Astrocyte (in vitro differentiated cells and primary cell): ENCODE measurements at regions not wholly inside any gene's neighbourhood (a gene's known extent, or its start where the extent isn't known, plus 50 kb on each side); places are given as distances from the start of the nearest gene placed in this dataset.

Experiments used
- EZH2 ChIP-seq: IDR thresholded peaks from 2 replicates; pipeline ENCODE4 v1.6.1; 2012; ENCODE audit warnings: mild to moderate bottlenecking, low read length, inconsistent platforms; ENCODE audit not compliant: insufficient read depth
- TF ChIP-seq, protein P1 (sequence below): IDR thresholded peaks from 2 replicates; pipeline ENCODE4 v1.5.1; 2011; ENCODE audit warnings: low read depth, mild to moderate bottlenecking, inconsistent platforms, low read length, moderate library complexity; ENCODE audit not compliant: insufficient read depth

DNA sequence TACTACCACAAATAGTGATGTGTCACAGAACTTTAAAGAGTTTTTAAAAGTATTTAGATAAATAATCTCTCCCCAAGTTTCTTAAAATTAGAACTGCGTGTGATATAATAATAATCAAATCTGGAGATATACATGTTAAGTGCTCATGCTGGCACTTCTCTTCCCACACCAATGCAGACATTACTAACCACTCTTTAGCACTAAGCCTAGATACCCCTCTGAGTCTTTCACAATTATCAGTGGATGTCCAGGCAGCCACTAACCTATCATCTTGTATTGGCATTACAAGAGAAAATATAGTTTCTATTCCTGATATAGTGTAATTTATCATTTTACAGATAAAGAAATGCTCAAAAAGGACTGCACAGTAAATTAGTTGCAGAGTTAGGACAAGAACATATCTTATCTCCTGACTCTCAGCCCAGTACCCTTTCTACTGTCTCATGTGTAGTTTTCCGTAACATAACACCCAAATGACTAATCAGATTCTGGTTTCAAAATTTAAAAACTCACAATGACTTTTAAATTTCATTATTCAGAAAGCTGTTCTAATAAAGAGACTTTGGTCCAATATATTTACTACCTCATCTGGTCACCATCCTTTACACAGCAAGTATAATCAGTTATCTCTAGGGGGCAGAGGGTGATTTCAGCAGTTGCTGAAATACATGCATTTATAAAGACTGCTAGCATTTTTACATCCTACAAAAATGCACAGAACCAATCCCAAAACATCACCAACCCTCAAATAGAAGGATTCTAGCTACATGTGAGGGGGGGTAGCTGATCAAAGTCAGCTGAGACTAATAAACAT, 215.5 kb upstream of the MCHR2 start:
- TF ChIP-seq, protein P1, sequence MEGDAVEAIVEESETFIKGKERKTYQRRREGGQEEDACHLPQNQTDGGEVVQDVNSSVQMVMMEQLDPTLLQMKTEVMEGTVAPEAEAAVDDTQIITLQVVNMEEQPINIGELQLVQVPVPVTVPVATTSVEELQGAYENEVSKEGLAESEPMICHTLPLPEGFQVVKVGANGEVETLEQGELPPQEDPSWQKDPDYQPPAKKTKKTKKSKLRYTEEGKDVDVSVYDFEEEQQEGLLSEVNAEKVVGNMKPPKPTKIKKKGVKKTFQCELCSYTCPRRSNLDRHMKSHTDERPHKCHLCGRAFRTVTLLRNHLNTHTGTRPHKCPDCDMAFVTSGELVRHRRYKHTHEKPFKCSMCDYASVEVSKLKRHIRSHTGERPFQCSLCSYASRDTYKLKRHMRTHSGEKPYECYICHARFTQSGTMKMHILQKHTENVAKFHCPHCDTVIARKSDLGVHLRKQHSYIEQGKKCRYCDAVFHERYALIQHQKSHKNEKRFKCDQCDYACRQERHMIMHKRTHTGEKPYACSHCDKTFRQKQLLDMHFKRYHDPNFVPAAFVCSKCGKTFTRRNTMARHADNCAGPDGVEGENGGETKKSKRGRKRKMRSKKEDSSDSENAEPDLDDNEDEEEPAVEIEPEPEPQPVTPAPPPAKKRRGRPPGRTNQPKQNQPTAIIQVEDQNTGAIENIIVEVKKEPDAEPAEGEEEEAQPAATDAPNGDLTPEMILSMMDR: no peak
- TF ChIP-seq EZH2: no peak
